ENCODE measurements at regions not wholly inside any gene's neighbourhood (a gene's known extent, or its start where the extent isn't known, plus 50 kb on each side); places are given as distances from the start of the nearest gene placed in this dataset.

GRCh38 chr9:108099854-108100253 is 610.3 kb upstream of the KLF4 start:
- TF ChIP-seq CTCF (IDR thresholded peaks at IDR 0.05) (no peak), POLR2A (IDR thresholded peaks at IDR 0.05) (no peak)
